PC-3 (cell line): ENCODE measurements at regions not wholly inside any gene's neighbourhood (a gene's known extent, or its start where the extent isn't known, plus 50 kb on each side); places are given as distances from the start of the nearest gene placed in this dataset.

Experiments used
- ATAC-seq: fragments of 200-7000 bp; cut with Tn5 transposase; 2 replicates; pipeline ENCODE4 v1.9.1; 2020; ENCODE audit warnings: mild to moderate bottlenecking, moderate library complexity
- BruUV-seq: library from RNA; stranded (reverse); fragments of 400-500 nt; replicated peaks from 2 replicates; lab custom pipeline; 2021; lab: Mats Ljungman, UMichigan
- CTCF ChIA-PET: fragments of 300-600 bp; sonication (Branson Sonifier 250); formaldehyde crosslinking; loops from one replicate; lab custom pipeline; 2022; ENCODE audit warnings: antibody characterized with exemption; lab: Charles Lee
- POLR2A ChIA-PET: fragments of 300-600 bp; sonication (Branson Sonifier 250); formaldehyde crosslinking; loops from one replicate; lab custom pipeline; 2022; ENCODE audit warnings: antibody characterized with exemption; ENCODE audit not compliant: unreplicated experiment; lab: Charles Lee
- DNase-seq: peaks from one replicate; pipeline ENCODE4 v3.0.0-alpha.2; 2015
- H2AFZ ChIP-seq: fragments of 300-600 bp; sonication (generic); 2 replicates; pipeline ENCODE4 v1.6.0; 2016; ENCODE audit warnings: antibody characterized with exemption, low read length
- H3F3A ChIP-seq: fragments of 300-600 bp; sonication (generic); one replicate; pipeline ENCODE4 v1.6.0; 2017; ENCODE audit warnings: antibody characterized with exemption, low read length, control low read depth, mild to moderate bottlenecking; ENCODE audit not compliant: unreplicated experiment
- H3K27ac ChIP-seq: fragments of 300-600 bp; sonication (generic); 2 replicates; pipeline ENCODE4 v1.5.1; 2016; ENCODE audit warnings: mild to moderate bottlenecking, low read length
- H3K27me3 ChIP-seq: fragments of 300-600 bp; sonication (generic); 2 replicates; pipeline ENCODE4 v1.6.1; 2016; ENCODE audit warnings: low read length, mixed read lengths
- H3K36me3 ChIP-seq: fragments of 300-600 bp; sonication (generic); 2 replicates; pipeline ENCODE4 v1.6.1; 2016; ENCODE audit warnings: low read depth, mixed run types, low read length, mixed read lengths
- H3K4me1 ChIP-seq: fragments of 300-600 bp; sonication (generic); 2 replicates; pipeline ENCODE4 v1.5.1; 2016; ENCODE audit warnings: low read length; ENCODE audit not compliant: insufficient read depth
- H3K4me2 ChIP-seq: fragments of 300-600 bp; sonication (generic); 2 replicates; pipeline ENCODE4 v1.6.0; 2016; ENCODE audit warnings: low read length
- H3K4me3 ChIP-seq: fragments of 300-600 bp; sonication (generic); 2 replicates; pipeline ENCODE4 v1.5.1; 2016; ENCODE audit warnings: mild to moderate bottlenecking, low read length, mixed read lengths
- H3K79me2 ChIP-seq: fragments of 300-600 bp; sonication (generic); 2 replicates; pipeline ENCODE4 v1.6.1; 2017; ENCODE audit warnings: low read length, mixed read lengths
- H3K9ac ChIP-seq: fragments of 300-600 bp; sonication (generic); 2 replicates; pipeline ENCODE4 v1.6.0; 2016; ENCODE audit warnings: mild to moderate bottlenecking, low read length
- H3K9me2 ChIP-seq: fragments of 300-600 bp; sonication (generic); replicated peaks from 2 replicates; pipeline ENCODE4 v1.6.1; 2016; ENCODE audit warnings: mixed run types, low read length, mixed read lengths
- H3K9me3 ChIP-seq: fragments of 300-600 bp; sonication (generic); 2 replicates; pipeline ENCODE4 v1.6.1; 2016; ENCODE audit warnings: low read length, mixed read lengths
- H4K20me1 ChIP-seq: fragments of 300-600 bp; sonication (generic); 2 replicates; pipeline ENCODE4 v1.6.1; 2016; ENCODE audit warnings: low read length, mixed read lengths
- CTCF ChIP-seq: fragments of 300-600 bp; sonication (generic); conservative IDR thresholded peaks from 2 replicates; pipeline ENCODE4 v1.5.1; 2017; ENCODE audit warnings: antibody characterized with exemption, low read depth, mild to moderate bottlenecking, low read length
- EZH2 ChIP-seq: fragments of 300-600 bp; sonication (generic); IDR thresholded peaks from one replicate; pipeline ENCODE4 v1.6.1; 2017; ENCODE audit warnings: antibody characterized with exemption, mild to moderate bottlenecking, low read length; ENCODE audit not compliant: unreplicated experiment
- EZH2phosphoT487 ChIP-seq: fragments of 300-600 bp; sonication (generic); IDR thresholded peaks from 2 replicates; pipeline ENCODE4 v1.6.1; 2018; ENCODE audit warnings: mild to moderate bottlenecking, antibody characterized with exemption, low read length, borderline replicate concordance
- intact Hi-C: fragments of 100-400 bp; cut with micrococcal nuclease; formaldehyde crosslinking; loops from 2 replicates; pipeline ENCODE4 v1.9.0; 2023

- CTCF ChIA-PET = no interaction called here
- no TSS peak for BruUV-seq
- no peaks in the 10 kb centered on the region for H3K36me3 ChIP-seq
- POLR2A ChIA-PET = no interaction called here
- H3K4me1 ChIP-seq = no peaks in the 10 kb centered on the region
- no peak for TF ChIP-seq CTCF
- no peak for TF ChIP-seq EZH2phosphoT487
- TF ChIP-seq EZH2 = no peak
- H3K79me2 ChIP-seq = no peaks in the 10 kb centered on the region
- DNase-seq (no peak), ATAC-seq (no peak)
- H3K27me3 ChIP-seq = no peaks in the 10 kb centered on the region
- H4K20me1 ChIP-seq = no peaks in the 10 kb centered on the region
- no peaks in the 10 kb centered on the region for H3K9me3 ChIP-seq
- no peaks in the 10 kb centered on the region for H3K9me2 ChIP-seq
- no peaks in the 10 kb centered on the region for H3F3A ChIP-seq
- no peak overlapping the region for H3K27ac ChIP-seq
- intact Hi-C loops = no loop called here
- H3K4me2 ChIP-seq = no peak overlapping the region
- no peak overlapping the region for H3K4me3 ChIP-seq
- H2AFZ ChIP-seq = no peak overlapping the region
- no peak overlapping the region for H3K9ac ChIP-seq
Measured at GRCh38 chr13:39959497-39960144, 304.2 kb downstream of the COG6 start.

GRCh38 chr13:39960191-39960590 lies 304.7 kb downstream of the COG6 start:
- H3K4me3 ChIP-seq = no peak overlapping the region
- BruUV-seq = no TSS peak
- no peaks in the 10 kb centered on the region for H3K4me1 ChIP-seq
- no peak overlapping the region for H3K27ac ChIP-seq
- no peaks in the 10 kb centered on the region for H3K9me3 ChIP-seq
- ATAC-seq (no peak), DNase-seq (no peak)
- intact Hi-C loops = no loop called here
- H3K4me2 ChIP-seq = no peak overlapping the region
- H3K9me2 ChIP-seq = no peaks in the 10 kb centered on the region
- no peaks in the 10 kb centered on the region for H3K79me2 ChIP-seq
- TF ChIP-seq EZH2 = no peak
- no peak for TF ChIP-seq CTCF
- TF ChIP-seq EZH2phosphoT487 = no peak
- H4K20me1 ChIP-seq = no peaks in the 10 kb centered on the region
- H3K9ac ChIP-seq = no peak overlapping the region
- no peaks in the 10 kb centered on the region for H3K27me3 ChIP-seq
- CTCF ChIA-PET = no interaction called here
- H3K36me3 ChIP-seq = no peaks in the 10 kb centered on the region
- no peak overlapping the region for H2AFZ ChIP-seq
- POLR2A ChIA-PET = no interaction called here
- no peaks in the 10 kb centered on the region for H3F3A ChIP-seq

- Histone ChIP-seq H3K4me2 (no peak overlapping the region), H3K4me1 (no peaks in the 10 kb centered on the region), H3K27ac (no peak overlapping the region), H2AFZ (no peak overlapping the region), H4K20me1 (no peaks in the 10 kb centered on the region), H3K4me3 (no peak overlapping the region), H3K36me3 (no peaks in the 10 kb centered on the region), H3K9me3 (no peaks in the 10 kb centered on the region), H3F3A (no peaks in the 10 kb centered on the region), H3K9ac (no peak overlapping the region), H3K27me3 (no peaks in the 10 kb centered on the region), H3K79me2 (no peaks in the 10 kb centered on the region), H3K9me2 (no peaks in the 10 kb centered on the region)
- ChIA-PET POLR2A (no interaction called here), CTCF (no interaction called here)
- DNase-seq (no peak), ATAC-seq (no peak)
- BruUV-seq = no TSS peak
- intact Hi-C loops = no loop called here
- TF ChIP-seq EZH2phosphoT487 (no peak), EZH2 (no peak), CTCF (no peak)
Measured at GRCh38 chr13:39961036-39961435, 305.6 kb downstream of the COG6 start.
